Neural cell (in vitro differentiated cells): ENCODE measurements at regions not wholly inside any gene's neighbourhood (a gene's known extent, or its start where the extent isn't known, plus 50 kb on each side); places are given as distances from the start of the nearest gene placed in this dataset.

ENCODE experiments used
- EZH2 ChIP-seq: fragments of 200-600, 300-800 bp; shearing (Covaris generic), sonication (generic); IDR thresholded peaks from 2 replicates; pipeline ENCODE4 v1.6.1; 2014; ENCODE audit warnings: antibody characterized with exemption, low read length, borderline replicate concordance, mild to moderate bottlenecking; ENCODE audit not compliant: insufficient read depth, poor library complexity, severe bottlenecking
- TAF1 ChIP-seq: IDR thresholded peaks from 2 replicates; pipeline ENCODE4 v1.6.1; 2012; ENCODE audit warnings: low read depth
- TF ChIP-seq, protein P1 (sequence below): IDR thresholded peaks from 2 replicates; pipeline ENCODE4 v1.6.1; 2012; ENCODE audit warnings: borderline replicate concordance

DNA sequence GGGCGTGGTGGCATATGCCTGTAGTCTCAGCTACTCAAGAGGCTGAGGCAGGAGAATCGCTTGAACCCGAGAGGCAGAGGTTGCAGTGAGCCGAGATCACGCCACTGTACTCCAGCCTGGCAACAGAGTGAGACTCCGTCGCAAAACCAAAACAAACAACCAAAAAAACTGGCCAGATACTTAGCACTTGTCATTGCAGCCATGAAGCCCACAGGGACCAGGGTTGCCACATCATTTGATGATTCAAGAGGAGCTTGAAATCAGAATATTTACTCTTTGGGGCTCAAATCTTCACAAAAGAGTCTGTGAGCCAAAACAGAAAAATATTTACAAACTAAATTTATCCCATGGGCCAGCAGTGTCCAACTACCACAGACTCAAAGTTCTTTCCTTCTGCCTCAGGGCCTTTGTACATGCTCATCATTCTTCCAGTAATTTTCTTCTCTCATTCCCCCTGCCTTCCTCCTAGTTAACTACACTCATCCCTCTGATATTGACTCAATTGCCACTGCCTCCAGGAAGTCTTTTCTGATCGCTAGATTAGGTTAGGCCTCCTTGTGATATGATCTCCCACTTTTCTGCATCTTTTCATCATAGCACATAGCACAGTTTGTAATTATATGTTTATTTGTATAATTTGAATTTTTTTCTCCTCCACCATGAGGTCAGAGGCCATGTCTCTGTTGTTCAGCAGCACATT lies 130.8 kb upstream of the PLEKHG7 start:
- no peak for TF ChIP-seq EZH2
- TF ChIP-seq, protein P1, sequence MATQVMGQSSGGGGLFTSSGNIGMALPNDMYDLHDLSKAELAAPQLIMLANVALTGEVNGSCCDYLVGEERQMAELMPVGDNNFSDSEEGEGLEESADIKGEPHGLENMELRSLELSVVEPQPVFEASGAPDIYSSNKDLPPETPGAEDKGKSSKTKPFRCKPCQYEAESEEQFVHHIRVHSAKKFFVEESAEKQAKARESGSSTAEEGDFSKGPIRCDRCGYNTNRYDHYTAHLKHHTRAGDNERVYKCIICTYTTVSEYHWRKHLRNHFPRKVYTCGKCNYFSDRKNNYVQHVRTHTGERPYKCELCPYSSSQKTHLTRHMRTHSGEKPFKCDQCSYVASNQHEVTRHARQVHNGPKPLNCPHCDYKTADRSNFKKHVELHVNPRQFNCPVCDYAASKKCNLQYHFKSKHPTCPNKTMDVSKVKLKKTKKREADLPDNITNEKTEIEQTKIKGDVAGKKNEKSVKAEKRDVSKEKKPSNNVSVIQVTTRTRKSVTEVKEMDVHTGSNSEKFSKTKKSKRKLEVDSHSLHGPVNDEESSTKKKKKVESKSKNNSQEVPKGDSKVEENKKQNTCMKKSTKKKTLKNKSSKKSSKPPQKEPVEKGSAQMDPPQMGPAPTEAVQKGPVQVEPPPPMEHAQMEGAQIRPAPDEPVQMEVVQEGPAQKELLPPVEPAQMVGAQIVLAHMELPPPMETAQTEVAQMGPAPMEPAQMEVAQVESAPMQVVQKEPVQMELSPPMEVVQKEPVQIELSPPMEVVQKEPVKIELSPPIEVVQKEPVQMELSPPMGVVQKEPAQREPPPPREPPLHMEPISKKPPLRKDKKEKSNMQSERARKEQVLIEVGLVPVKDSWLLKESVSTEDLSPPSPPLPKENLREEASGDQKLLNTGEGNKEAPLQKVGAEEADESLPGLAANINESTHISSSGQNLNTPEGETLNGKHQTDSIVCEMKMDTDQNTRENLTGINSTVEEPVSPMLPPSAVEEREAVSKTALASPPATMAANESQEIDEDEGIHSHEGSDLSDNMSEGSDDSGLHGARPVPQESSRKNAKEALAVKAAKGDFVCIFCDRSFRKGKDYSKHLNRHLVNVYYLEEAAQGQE: no peak
- TF ChIP-seq TAF1: no peak
